Astrocyte (in vitro differentiated cells and primary cell): ENCODE measurements at regions not wholly inside any gene's neighbourhood (a gene's known extent, or its start where the extent isn't known, plus 50 kb on each side); places are given as distances from the start of the nearest gene placed in this dataset.

Experiments used
- DNase-seq: peaks from one replicate; pipeline ENCODE4 v3.0.0-alpha.2; 2010; ENCODE audit warnings: low read depth
- FAIRE-seq: peaks from 2 replicates; lab custom pipeline; 2011; peaks lifted over from hg19 to GRCh38; lab: Jason Lieb, UNC
- H2AFZ ChIP-seq: 2 replicates; pipeline ENCODE4 v1.6.0; 2012; ENCODE audit warnings: low read depth, low read length, inconsistent platforms
- H3K27ac ChIP-seq: 2 replicates; pipeline ENCODE4 v1.5.1; 2011; ENCODE audit warnings: low read depth, low read length, inconsistent platforms
- H3K27me3 ChIP-seq: 2 replicates; pipeline ENCODE4 v1.6.0; 2011; ENCODE audit warnings: low read length, inconsistent platforms; ENCODE audit not compliant: insufficient read depth
- H3K36me3 ChIP-seq: 2 replicates; pipeline ENCODE4 v1.5.1; 2011; ENCODE audit warnings: low read length, inconsistent platforms; ENCODE audit not compliant: insufficient read depth
- H3K4me1 ChIP-seq: 2 replicates; pipeline ENCODE4 v1.5.1; 2011; ENCODE audit warnings: low read length, inconsistent platforms; ENCODE audit not compliant: insufficient read depth
- H3K4me2 ChIP-seq: 2 replicates; pipeline ENCODE4 v1.6.0; 2012; ENCODE audit warnings: low read length, inconsistent platforms
- H3K4me3 ChIP-seq: 2 replicates; pipeline ENCODE4 v1.5.1; 2011; ENCODE audit warnings: low read depth, mild to moderate bottlenecking, low read length, inconsistent platforms; ENCODE audit not compliant: insufficient read depth
- H3K79me2 ChIP-seq: 2 replicates; pipeline ENCODE4 v1.6.0; 2012; ENCODE audit warnings: mild to moderate bottlenecking, low read length, inconsistent platforms; ENCODE audit not compliant: insufficient read depth
- H3K9ac ChIP-seq: 2 replicates; pipeline ENCODE4 v1.6.0; 2012; ENCODE audit warnings: mild to moderate bottlenecking, low read length, inconsistent platforms
- H3K9me3 ChIP-seq: 2 replicates; pipeline ENCODE4 v1.5.1; 2012; ENCODE audit warnings: low read depth, mild to moderate bottlenecking, low read length, inconsistent platforms; ENCODE audit not compliant: insufficient read depth
- H4K20me1 ChIP-seq: 2 replicates; pipeline ENCODE4 v1.6.0; 2012; ENCODE audit warnings: low read length, inconsistent platforms; ENCODE audit not compliant: insufficient read depth
- H3K27ac Mint-ChIP-seq: one replicate; pipeline ENCODE4 v1.8.0; 2021; ENCODE audit warnings: mild to moderate bottlenecking, mixed read lengths; ENCODE audit not compliant: unreplicated experiment
- H3K27me3 Mint-ChIP-seq: one replicate; pipeline ENCODE4 v1.8.0; 2021; ENCODE audit warnings: low read depth, mixed read lengths; ENCODE audit not compliant: unreplicated experiment
- H3K36me3 Mint-ChIP-seq: one replicate; pipeline ENCODE4 v1.8.0; 2021; ENCODE audit warnings: low read depth, mixed read lengths; ENCODE audit not compliant: unreplicated experiment
- H3K4me1 Mint-ChIP-seq: one replicate; pipeline ENCODE4 v1.8.0; 2021; ENCODE audit warnings: low read depth, mixed read lengths; ENCODE audit not compliant: unreplicated experiment
- H3K4me3 Mint-ChIP-seq: one replicate; pipeline ENCODE4 v1.8.0; 2021; ENCODE audit warnings: mild to moderate bottlenecking, moderate library complexity, mixed read lengths; ENCODE audit not compliant: unreplicated experiment
- H3K9me3 Mint-ChIP-seq: one replicate; pipeline ENCODE4 v1.8.0; 2021; ENCODE audit warnings: mild to moderate bottlenecking, mixed read lengths; ENCODE audit not compliant: unreplicated experiment
- EZH2 ChIP-seq: IDR thresholded peaks from 2 replicates; pipeline ENCODE4 v1.6.1; 2012; ENCODE audit warnings: mild to moderate bottlenecking, low read length, inconsistent platforms; ENCODE audit not compliant: insufficient read depth
- TF ChIP-seq, protein P1 (sequence below): IDR thresholded peaks from 2 replicates; pipeline ENCODE4 v1.5.1; 2011; ENCODE audit warnings: low read depth, mild to moderate bottlenecking, inconsistent platforms, low read length, moderate library complexity; ENCODE audit not compliant: insufficient read depth

DNA sequence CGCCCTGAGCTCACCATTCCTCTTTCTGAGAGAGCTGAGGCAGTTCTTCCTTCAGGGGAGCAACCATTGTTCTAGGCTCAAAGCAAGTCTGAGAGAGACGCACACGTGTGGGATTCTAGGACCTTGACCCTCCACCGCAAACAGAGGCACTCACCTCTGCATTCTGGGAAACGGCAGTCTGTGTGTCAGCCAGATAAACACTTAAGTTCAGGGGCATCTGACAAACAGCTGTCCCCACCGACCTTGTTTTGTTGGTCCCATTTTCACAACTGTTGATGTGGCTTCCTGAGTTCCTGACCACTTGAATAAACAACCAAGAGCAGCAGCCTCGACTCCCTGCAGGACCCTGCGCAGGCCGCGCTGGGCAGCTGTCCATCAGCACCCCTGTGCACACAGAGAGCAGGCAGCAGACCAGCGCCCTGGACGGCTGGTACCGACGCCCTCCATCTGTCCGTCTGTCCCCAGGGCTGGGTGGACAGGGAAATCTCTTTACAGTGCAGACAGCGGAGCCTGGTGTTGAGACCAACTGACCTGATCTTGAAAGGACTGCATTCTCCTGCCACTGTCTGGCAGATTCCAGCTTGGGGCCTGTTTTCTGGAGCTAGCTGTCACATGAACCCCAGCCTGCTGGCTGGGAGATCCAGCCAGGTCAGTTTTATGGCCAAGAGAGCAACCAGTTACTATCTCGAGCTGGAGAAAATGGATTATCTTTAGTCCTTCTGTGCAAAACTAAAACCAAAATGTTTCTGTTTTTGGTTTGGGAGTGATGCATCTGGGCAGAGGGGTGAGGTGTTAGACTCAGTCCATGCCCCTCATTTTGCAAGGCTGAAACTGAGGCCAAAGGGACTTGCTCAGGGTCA lies 64.2 kb downstream of the FAM43A start:
- Histone ChIP-seq H4K20me1 (no peaks in the 10 kb centered on the region), H3K4me3 (no peak overlapping the region), H3K27me3 (peaks cover 7% of the 10 kb centered on the region), H3K9ac (no peak overlapping the region), H3K4me1 (no peaks in the 10 kb centered on the region), H3K79me2 (no peaks in the 10 kb centered on the region), H2AFZ (no peak overlapping the region), H3K27ac (no peak overlapping the region), H3K36me3 (no peaks in the 10 kb centered on the region), H3K9me3 (no peaks in the 10 kb centered on the region), H3K4me2 (no peak overlapping the region)
- no peak for FAIRE-seq
- Mint-ChIP-seq H3K9me3 (no peaks in the 10 kb centered on the region), H3K27ac (no peak overlapping the region), H3K4me3 (no peak overlapping the region), H3K27me3 (peaks cover 46% of the 10 kb centered on the region), H3K4me1 (peaks cover 3% of the 10 kb centered on the region), H3K36me3 (no peaks in the 10 kb centered on the region)
- no peak for TF ChIP-seq EZH2
- TF ChIP-seq, protein P1, sequence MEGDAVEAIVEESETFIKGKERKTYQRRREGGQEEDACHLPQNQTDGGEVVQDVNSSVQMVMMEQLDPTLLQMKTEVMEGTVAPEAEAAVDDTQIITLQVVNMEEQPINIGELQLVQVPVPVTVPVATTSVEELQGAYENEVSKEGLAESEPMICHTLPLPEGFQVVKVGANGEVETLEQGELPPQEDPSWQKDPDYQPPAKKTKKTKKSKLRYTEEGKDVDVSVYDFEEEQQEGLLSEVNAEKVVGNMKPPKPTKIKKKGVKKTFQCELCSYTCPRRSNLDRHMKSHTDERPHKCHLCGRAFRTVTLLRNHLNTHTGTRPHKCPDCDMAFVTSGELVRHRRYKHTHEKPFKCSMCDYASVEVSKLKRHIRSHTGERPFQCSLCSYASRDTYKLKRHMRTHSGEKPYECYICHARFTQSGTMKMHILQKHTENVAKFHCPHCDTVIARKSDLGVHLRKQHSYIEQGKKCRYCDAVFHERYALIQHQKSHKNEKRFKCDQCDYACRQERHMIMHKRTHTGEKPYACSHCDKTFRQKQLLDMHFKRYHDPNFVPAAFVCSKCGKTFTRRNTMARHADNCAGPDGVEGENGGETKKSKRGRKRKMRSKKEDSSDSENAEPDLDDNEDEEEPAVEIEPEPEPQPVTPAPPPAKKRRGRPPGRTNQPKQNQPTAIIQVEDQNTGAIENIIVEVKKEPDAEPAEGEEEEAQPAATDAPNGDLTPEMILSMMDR, result no peak
- DNase-seq, result no peak

DNA sequence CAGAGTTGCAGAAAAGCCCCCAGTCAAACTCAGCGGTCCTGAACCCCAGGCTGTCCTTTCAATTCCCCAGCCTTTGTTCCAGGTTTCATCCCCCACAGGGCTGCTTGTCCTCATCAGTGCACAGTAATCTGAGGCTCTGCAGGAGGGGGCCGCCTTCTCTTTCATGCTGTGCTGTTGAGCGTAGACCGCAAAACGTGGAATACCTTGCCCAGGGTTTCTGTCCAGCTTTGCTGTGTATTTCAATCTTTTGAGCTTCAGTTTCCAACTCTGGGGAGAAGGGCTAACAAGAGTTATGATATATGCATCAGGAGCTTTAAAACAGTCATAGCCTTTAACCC lies 64.8 kb downstream of the FAM43A start:
- no peaks in the 10 kb centered on the region for H3K9me3 ChIP-seq
- DNase-seq, result no peak
- no peak overlapping the region for H3K27ac ChIP-seq
- H3K79me2 ChIP-seq, result no peaks in the 10 kb centered on the region
- Mint-ChIP-seq H3K36me3 (no peaks in the 10 kb centered on the region), H3K9me3 (no peaks in the 10 kb centered on the region), H3K4me3 (no peak overlapping the region), H3K27ac (no peak overlapping the region), H3K27me3 (peaks cover 40% of the 10 kb centered on the region), H3K4me1 (peaks cover 3% of the 10 kb centered on the region)
- peaks cover 7% of the 10 kb centered on the region for H3K27me3 ChIP-seq
- no peak for FAIRE-seq
- no peak overlapping the region for H3K4me2 ChIP-seq
- no peaks in the 10 kb centered on the region for H4K20me1 ChIP-seq
- no peak overlapping the region for H3K9ac ChIP-seq
- H3K36me3 ChIP-seq, result no peaks in the 10 kb centered on the region
- TF ChIP-seq, protein P1, result no peak
- TF ChIP-seq EZH2, result no peak
- H3K4me1 ChIP-seq, result no peaks in the 10 kb centered on the region
- no peak overlapping the region for H2AFZ ChIP-seq
- H3K4me3 ChIP-seq, result no peak overlapping the region
